ENCODE measurements at regions not wholly inside any gene's neighbourhood (a gene's known extent, or its start where the extent isn't known, plus 50 kb on each side); places are given as distances from the start of the nearest gene placed in this dataset.

DNA sequence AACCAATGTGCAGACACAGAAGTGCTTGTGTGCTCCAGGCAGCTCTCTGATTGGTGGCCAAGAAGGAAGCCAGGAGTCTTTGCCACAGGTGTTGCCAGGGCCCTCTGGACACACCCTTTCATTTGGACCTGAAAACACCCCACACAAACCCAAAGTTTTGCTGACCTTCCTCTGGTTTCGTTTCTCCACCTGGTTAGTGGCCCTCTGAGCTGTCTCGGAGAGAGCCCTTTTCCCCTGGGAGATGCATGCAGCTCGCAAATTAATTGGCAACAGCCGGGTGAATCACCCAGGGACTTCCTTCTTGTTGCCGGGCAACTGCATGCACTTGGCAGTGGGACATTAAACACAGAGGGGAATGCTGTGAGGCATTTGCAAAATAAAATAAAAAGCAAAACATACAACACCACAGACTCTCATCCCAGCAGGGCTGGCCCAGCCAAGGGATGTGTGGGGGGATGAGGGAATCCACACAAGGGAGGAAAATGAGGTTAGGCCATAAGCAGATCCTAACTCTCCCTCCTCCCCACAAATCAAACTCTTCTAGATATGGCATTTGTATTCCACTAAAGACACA is 286.6 kb downstream of the SOX9 start:
- TF ChIP-seq, protein P1, sequence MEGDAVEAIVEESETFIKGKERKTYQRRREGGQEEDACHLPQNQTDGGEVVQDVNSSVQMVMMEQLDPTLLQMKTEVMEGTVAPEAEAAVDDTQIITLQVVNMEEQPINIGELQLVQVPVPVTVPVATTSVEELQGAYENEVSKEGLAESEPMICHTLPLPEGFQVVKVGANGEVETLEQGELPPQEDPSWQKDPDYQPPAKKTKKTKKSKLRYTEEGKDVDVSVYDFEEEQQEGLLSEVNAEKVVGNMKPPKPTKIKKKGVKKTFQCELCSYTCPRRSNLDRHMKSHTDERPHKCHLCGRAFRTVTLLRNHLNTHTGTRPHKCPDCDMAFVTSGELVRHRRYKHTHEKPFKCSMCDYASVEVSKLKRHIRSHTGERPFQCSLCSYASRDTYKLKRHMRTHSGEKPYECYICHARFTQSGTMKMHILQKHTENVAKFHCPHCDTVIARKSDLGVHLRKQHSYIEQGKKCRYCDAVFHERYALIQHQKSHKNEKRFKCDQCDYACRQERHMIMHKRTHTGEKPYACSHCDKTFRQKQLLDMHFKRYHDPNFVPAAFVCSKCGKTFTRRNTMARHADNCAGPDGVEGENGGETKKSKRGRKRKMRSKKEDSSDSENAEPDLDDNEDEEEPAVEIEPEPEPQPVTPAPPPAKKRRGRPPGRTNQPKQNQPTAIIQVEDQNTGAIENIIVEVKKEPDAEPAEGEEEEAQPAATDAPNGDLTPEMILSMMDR (IDR thresholded peaks at IDR 0.05) = no peak
- no peak for TF ChIP-seq POLR2A (IDR thresholded peaks at IDR 0.05)

All from thyroid gland (tissue), 4 donors.